Keratinocyte (primary cell): ENCODE measurements at regions not wholly inside any gene's neighbourhood (a gene's known extent, or its start where the extent isn't known, plus 50 kb on each side); places are given as distances from the start of the nearest gene placed in this dataset.

Experiments used
- DNase-seq: peaks from one replicate; pipeline ENCODE4 v3.0.0-alpha.2; 2011; ENCODE audit warnings: low read depth, missing footprints, low spot score
- FAIRE-seq: peaks from 2 replicates; lab custom pipeline; 2011; peaks lifted over from hg19 to GRCh38; lab: Jason Lieb, UNC
- H2AFZ ChIP-seq: 2 replicates; pipeline ENCODE4 v1.6.0; 2012; ENCODE audit warnings: low read length, control low read depth, inconsistent platforms; ENCODE audit not compliant: control insufficient read depth
- H3K27ac ChIP-seq: 2 replicates; pipeline ENCODE4 v1.5.1; 2011; ENCODE audit warnings: low read length; ENCODE audit not compliant: control insufficient read depth, insufficient read depth
- H3K27me3 ChIP-seq: 3 replicates; pipeline ENCODE4 v1.6.0; 2011; ENCODE audit warnings: low read length; ENCODE audit not compliant: control insufficient read depth, insufficient read depth; ENCODE audit errors: extremely low read depth
- H3K36me3 ChIP-seq, 2 experiments: 2 replicates in 1 of 2; 3 replicates in 1 of 2; pipeline ENCODE4 v1.5.1; 2011; ENCODE audit warnings: low read length in 2 of 2, mild to moderate bottlenecking in 1 of 2; ENCODE audit not compliant: control insufficient read depth in 2 of 2, insufficient read depth in 2 of 2; ENCODE audit errors: extremely low read depth in 1 of 2
- H3K4me1 ChIP-seq: 3 replicates; pipeline ENCODE4 v1.5.1; 2011; ENCODE audit warnings: low read length; ENCODE audit not compliant: control insufficient read depth, insufficient read depth; ENCODE audit errors: extremely low read depth
- H3K4me2 ChIP-seq: 3 replicates; pipeline ENCODE4 v1.6.0; 2011; ENCODE audit warnings: low read depth, low read length; ENCODE audit not compliant: control insufficient read depth, insufficient read depth; ENCODE audit errors: extremely low read depth
- H3K4me3 ChIP-seq, 3 experiments: fragments of 200-600 bp in 1 of 3; sonication (generic) in 1 of 3; 2 replicates in 2 of 3; 3 replicates in 1 of 3; pipeline ENCODE4 v1.5.1; 2011 to 2016; ENCODE audit warnings: low read length in 3 of 3, mild to moderate bottlenecking in 3 of 3, control low read depth in 2 of 3, inconsistent platforms in 1 of 3, low read depth in 1 of 3, mixed read lengths in 1 of 3, mixed run types in 1 of 3, moderate library complexity in 1 of 3; ENCODE audit not compliant: control insufficient read depth in 2 of 3, insufficient read depth in 2 of 3; ENCODE audit errors: extremely low read depth in 1 of 3
- H3K79me2 ChIP-seq: 2 replicates; pipeline ENCODE4 v1.6.0; 2012; ENCODE audit warnings: low read length; ENCODE audit not compliant: control insufficient read depth, insufficient read depth
- H3K9ac ChIP-seq: 3 replicates; pipeline ENCODE4 v1.6.0; 2011; ENCODE audit warnings: low read length; ENCODE audit not compliant: control insufficient read depth, insufficient read depth; ENCODE audit errors: extremely low read depth
- H3K9me1 ChIP-seq: 3 replicates; pipeline ENCODE4 v1.6.0; 2011; ENCODE audit warnings: low read length; ENCODE audit not compliant: control insufficient read depth, insufficient read depth; ENCODE audit errors: extremely low read depth
- H3K9me3 ChIP-seq: 2 replicates; pipeline ENCODE4 v1.5.1; 2012; ENCODE audit warnings: low read depth, low read length; ENCODE audit not compliant: control insufficient read depth
- H4K20me1 ChIP-seq: 3 replicates; pipeline ENCODE4 v1.6.0; 2011; ENCODE audit warnings: low read length; ENCODE audit not compliant: control insufficient read depth, insufficient read depth; ENCODE audit errors: extremely low read depth
- CTCF ChIP-seq, 3 experiments: IDR thresholded peaks in 1 of 3; conservative IDR thresholded peaks in 1 of 3; optimal IDR thresholded peaks in 1 of 3; 2 replicates in 2 of 3; 3 replicates in 1 of 3; pipeline versions ENCODE3 to v1.5.1; 2011; ENCODE audit warnings: low read length in 3 of 3, mild to moderate bottlenecking in 3 of 3, moderate library complexity in 2 of 3, control low read depth in 1 of 3, inconsistent platforms in 1 of 3; ENCODE audit not compliant: insufficient read depth in 2 of 3; ENCODE audit errors: extremely low read depth in 1 of 3
- EZH2 ChIP-seq: IDR thresholded peaks from one replicate; pipeline ENCODE4 v1.6.1; 2012; ENCODE audit warnings: inconsistent platforms, mild to moderate bottlenecking, low read length, moderate library complexity
- dilution Hi-C: fragments of 300-500 bp; cut with MboI; formaldehyde crosslinking; loops from one replicate; pipeline ENCODE4 v1.7.0; 2020; ENCODE audit warnings: low sequenced_read_pairs; ENCODE audit not compliant: extremely low pct_ligation_motif_present

- Histone ChIP-seq H3K27me3 (no peaks in the 10 kb centered on the region), H3K79me2 (no peaks in the 10 kb centered on the region), H3K4me3 (no peak overlapping the region), H2AFZ (no peak overlapping the region), H3K9me1 (no peaks in the 10 kb centered on the region), H4K20me1 (no peaks in the 10 kb centered on the region), H3K9ac (no peak overlapping the region), H3K36me3 (no peaks in the 10 kb centered on the region), H3K4me2 (no peak overlapping the region), H3K4me1 (no peaks in the 10 kb centered on the region), H3K27ac (no peak overlapping the region), H3K9me3 (no peaks in the 10 kb centered on the region)
- FAIRE-seq (no peak), DNase-seq (no peak)
- no peak for TF ChIP-seq CTCF (optimal IDR thresholded peaks at IDR 0.05 in 1 of 3, IDR thresholded peaks at IDR 0.05 in 1 of 3, conservative IDR thresholded peaks at IDR 0.05 in 1 of 3; ENCODE audit: extremely low read depth in 1 of 3, insufficient read depth in 2 of 3, low read length in 3 of 3)
- no peak for TF ChIP-seq EZH2
- dilution Hi-C loops: no loop called here
Observed at GRCh38 chr11:116051494-116051893, 547.3 kb upstream of the CADM1 start.

- no peak for FAIRE-seq
- Histone ChIP-seq H3K4me2 (no peak overlapping the region), H3K27me3 (no peaks in the 10 kb centered on the region), H2AFZ (no peak overlapping the region), H3K36me3 (no peaks in the 10 kb centered on the region), H4K20me1 (no peaks in the 10 kb centered on the region), H3K4me3 (no peak overlapping the region), H3K27ac (no peak overlapping the region), H3K9ac (no peak overlapping the region), H3K79me2 (no peaks in the 10 kb centered on the region), H3K4me1 (no peaks in the 10 kb centered on the region), H3K9me3 (no peaks in the 10 kb centered on the region), H3K9me1 (no peaks in the 10 kb centered on the region)
- DNase-seq: no peak
- TF ChIP-seq EZH2: no peak
- no peak for TF ChIP-seq CTCF (optimal IDR thresholded peaks at IDR 0.05 in 1 of 3, IDR thresholded peaks at IDR 0.05 in 1 of 3, conservative IDR thresholded peaks at IDR 0.05 in 1 of 3; ENCODE audit: extremely low read depth in 1 of 3, insufficient read depth in 2 of 3, low read length in 3 of 3)
- dilution Hi-C loops: no loop called here
Observed at GRCh38 chr11:116049383-116049782, 545.2 kb upstream of the CADM1 start.
